Calu3 (cell line): ENCODE measurements at regions not wholly inside any gene's neighbourhood (a gene's known extent, or its start where the extent isn't known, plus 50 kb on each side); places are given as distances from the start of the nearest gene placed in this dataset.

ENCODE experiments used
- BruUV-seq: library from RNA; stranded (reverse); fragments of 400-500 nt; replicated peaks from 2 replicates; lab custom pipeline; 2021; lab: Mats Ljungman, UMichigan
- CTCF ChIA-PET: fragments of 300-600 bp; sonication (Branson Sonifier 250); formaldehyde crosslinking; loops from one replicate; lab custom pipeline; 2022; ENCODE audit warnings: antibody characterized with exemption; lab: Charles Lee
- DNase-seq: peaks from one replicate; pipeline ENCODE4 v3.0.0; 2022
- H3K27ac Mint-ChIP-seq: one replicate; pipeline ENCODE4 v1.8.0; 2022; ENCODE audit warnings: mixed read lengths; ENCODE audit not compliant: unreplicated experiment
- H3K27me3 Mint-ChIP-seq: one replicate; pipeline ENCODE4 v1.8.0; 2022; ENCODE audit warnings: mixed read lengths; ENCODE audit not compliant: unreplicated experiment
- H3K36me3 Mint-ChIP-seq: one replicate; pipeline ENCODE4 v1.8.0; 2022; ENCODE audit warnings: mild to moderate bottlenecking, moderate library complexity, mixed read lengths; ENCODE audit not compliant: insufficient read depth, unreplicated experiment
- H3K4me1 Mint-ChIP-seq: one replicate; pipeline ENCODE4 v1.8.0; 2022; ENCODE audit warnings: mild to moderate bottlenecking, low read depth, mixed read lengths; ENCODE audit not compliant: unreplicated experiment
- H3K4me3 Mint-ChIP-seq: one replicate; pipeline ENCODE4 v1.8.0; 2022; ENCODE audit warnings: mild to moderate bottlenecking, low read depth, moderate library complexity, mixed read lengths; ENCODE audit not compliant: unreplicated experiment
- H3K9me3 Mint-ChIP-seq: one replicate; pipeline ENCODE4 v1.8.0; 2022; ENCODE audit warnings: low read depth, mixed read lengths; ENCODE audit not compliant: unreplicated experiment
- intact Hi-C: fragments of 100-400 bp; cut with micrococcal nuclease; formaldehyde crosslinking; loops from one replicate; pipeline ENCODE4 v1.10.0; 2022; ENCODE audit not compliant: unreplicated experiment
- TF ChIP-seq, protein P1 (sequence below): fragments of 200-600 bp; IDR thresholded peaks from one replicate; pipeline ENCODE4 v1.8.0; 2022; ENCODE audit warnings: antibody characterized with exemption; ENCODE audit not compliant: unreplicated experiment

DNA sequence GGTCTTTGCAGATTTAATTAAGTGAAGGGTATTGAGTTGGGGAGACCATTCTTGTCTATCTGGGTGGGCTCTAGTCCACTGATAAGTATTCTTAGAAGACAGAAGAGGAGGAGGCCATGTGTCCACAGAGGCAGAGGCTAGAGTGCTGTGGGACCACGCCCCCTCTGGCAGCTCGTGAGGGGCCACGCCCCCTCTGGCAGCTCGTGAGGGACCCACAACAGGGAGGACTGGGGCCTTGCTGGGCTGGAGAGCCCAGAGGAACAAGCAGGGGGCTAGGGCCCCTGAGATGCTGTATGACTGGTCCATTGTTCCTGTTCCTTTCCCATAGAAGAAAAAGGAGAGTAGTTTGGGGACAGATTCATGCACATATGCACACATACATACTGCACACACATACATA, 106.8 kb downstream of the METRNL start:
- peaks cover 4% of the 10 kb centered on the region for H3K36me3 Mint-ChIP-seq
- H3K27me3 Mint-ChIP-seq, result peaks cover 58% of the 10 kb centered on the region
- intact Hi-C loops, result no loop called here
- no TSS peak for BruUV-seq
- CTCF ChIA-PET, result no interaction called here
- peaks cover 10% of the 10 kb centered on the region for H3K9me3 Mint-ChIP-seq
- no peak overlapping the region for H3K4me3 Mint-ChIP-seq
- TF ChIP-seq, protein P1, sequence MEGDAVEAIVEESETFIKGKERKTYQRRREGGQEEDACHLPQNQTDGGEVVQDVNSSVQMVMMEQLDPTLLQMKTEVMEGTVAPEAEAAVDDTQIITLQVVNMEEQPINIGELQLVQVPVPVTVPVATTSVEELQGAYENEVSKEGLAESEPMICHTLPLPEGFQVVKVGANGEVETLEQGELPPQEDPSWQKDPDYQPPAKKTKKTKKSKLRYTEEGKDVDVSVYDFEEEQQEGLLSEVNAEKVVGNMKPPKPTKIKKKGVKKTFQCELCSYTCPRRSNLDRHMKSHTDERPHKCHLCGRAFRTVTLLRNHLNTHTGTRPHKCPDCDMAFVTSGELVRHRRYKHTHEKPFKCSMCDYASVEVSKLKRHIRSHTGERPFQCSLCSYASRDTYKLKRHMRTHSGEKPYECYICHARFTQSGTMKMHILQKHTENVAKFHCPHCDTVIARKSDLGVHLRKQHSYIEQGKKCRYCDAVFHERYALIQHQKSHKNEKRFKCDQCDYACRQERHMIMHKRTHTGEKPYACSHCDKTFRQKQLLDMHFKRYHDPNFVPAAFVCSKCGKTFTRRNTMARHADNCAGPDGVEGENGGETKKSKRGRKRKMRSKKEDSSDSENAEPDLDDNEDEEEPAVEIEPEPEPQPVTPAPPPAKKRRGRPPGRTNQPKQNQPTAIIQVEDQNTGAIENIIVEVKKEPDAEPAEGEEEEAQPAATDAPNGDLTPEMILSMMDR, result no peak
- no peak overlapping the region for H3K27ac Mint-ChIP-seq
- no peaks in the 10 kb centered on the region for H3K4me1 Mint-ChIP-seq
- DNase-seq, result no peak

DNA sequence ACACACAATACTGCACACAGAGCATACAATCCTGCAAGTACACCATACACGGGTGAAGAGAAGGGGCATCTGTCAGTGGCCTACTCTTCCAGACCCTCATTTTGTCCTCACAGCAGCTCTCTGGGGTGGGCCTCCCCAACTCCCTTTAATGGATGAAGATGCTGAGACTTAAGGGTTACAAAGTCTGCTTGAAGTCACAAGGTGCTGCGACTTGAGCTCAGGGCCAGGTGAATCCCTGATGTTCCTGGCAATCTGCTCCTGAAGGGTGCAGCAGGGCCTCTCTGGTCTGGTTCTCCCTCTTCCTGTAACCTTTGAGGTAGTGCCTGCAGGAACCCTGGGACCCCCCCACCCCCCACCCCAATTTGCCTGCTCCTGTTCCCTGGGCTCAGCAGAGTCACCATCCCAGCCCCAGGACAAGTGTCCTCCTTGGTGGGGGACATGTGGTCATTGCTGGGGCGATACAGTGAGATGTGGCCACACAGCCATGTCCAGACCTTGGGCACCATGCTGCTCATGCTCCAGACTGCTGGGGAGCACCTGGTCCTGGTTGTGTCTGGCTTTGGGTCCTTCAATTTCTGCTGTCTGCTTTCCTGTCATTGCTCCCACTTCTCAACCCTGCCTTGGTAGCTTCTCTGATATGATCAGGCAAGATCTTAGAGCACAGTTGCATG, 107.5 kb downstream of the METRNL start:
- Mint-ChIP-seq H3K36me3 (peaks cover 4% of the 10 kb centered on the region), H3K4me1 (no peaks in the 10 kb centered on the region), H3K4me3 (no peak overlapping the region), H3K27ac (no peak overlapping the region), H3K27me3 (peaks cover 58% of the 10 kb centered on the region), H3K9me3 (peaks cover 10% of the 10 kb centered on the region)
- CTCF ChIA-PET, result no interaction called here
- TF ChIP-seq, protein P1, result no peak
- DNase-seq, result no peak
- no TSS peak for BruUV-seq
- intact Hi-C loops, result no loop called here

DNA sequence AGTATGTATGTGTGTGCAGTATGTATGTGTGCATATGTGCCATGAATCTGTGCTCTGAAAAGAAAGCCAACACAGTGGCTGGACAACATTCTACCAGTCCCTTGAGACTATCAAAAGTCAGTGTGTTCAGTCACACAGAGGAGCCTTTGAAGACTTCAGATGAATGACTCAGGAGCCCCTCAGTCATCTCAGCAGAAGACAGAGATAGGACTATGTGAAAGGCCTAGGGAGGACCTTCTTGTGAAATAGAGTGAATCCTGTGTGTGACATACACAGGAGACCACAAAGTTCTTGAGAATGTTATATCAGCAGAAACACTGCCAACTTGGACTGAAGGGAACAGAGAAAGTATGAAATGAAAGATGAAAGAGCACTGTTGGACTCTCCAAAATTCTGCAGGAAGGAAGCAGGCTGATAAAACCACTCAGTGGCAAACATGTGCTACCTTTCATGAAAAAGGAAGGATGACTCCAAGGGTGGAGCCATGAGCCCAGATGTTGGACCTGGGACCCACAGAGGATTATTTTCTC, 108.4 kb downstream of the METRNL start:
- Mint-ChIP-seq H3K27ac (no peak overlapping the region), H3K9me3 (peaks cover 10% of the 10 kb centered on the region), H3K4me3 (no peak overlapping the region), H3K27me3 (peaks cover 58% of the 10 kb centered on the region), H3K36me3 (peaks cover 4% of the 10 kb centered on the region), H3K4me1 (no peaks in the 10 kb centered on the region)
- CTCF ChIA-PET, result interaction anchor here (0.7 kb wide), 1 partner anchor 277 kb away, joined by 3 read pairs; no protein-coding TSS in a partner anchor
- intact Hi-C loops, result no loop called here
- DNase-seq, result no peak
- TF ChIP-seq, protein P1, result no peak
- no TSS peak for BruUV-seq

DNA sequence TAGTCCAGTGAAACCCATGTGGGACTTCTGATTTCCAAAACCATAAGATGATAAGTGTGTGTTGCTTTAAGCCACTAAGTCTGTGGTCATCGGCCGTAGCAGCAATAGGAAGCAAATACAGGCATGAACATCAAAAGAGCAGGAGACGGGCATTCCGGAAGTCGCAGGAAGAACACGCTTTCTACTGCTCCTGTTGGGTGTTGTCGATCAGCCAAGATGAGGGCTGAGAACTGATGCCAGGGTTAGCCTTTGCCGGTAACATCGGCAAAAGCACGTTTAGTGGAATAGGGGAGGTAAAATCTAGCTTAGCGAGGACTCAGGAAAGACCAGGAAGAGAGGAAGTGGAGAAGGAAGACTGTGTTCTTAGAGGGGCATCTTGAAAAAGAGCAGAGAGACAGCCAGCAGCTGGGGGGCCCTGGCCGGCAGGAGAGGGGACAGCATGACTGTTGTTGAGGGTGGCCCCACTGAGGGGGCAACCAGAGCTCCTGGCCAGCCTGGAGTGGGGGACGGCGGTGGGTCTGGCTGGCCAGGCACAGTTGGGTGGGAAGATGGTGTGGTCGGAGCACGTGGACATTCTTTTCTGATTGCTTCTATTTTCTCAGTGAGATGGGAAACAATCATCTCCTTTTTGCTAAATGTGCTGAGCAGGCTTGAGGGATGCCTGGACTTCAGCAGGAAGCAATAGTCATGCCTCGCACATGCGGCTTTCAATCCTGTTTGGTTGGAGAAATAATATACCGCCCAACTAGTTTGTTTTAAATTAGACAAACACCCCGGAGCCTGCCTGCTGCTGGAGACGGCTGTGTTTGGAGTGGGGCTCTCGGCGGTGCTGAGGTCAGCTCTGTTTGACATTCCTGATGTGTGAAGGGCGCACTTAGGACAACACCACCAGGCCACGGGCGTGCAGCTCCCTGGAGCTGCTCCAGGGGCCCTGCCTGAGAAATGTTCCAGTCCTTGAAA, 109.9 kb downstream of the METRNL start:
- no peaks in the 10 kb centered on the region for H3K4me1 Mint-ChIP-seq

More for the DNA sequence above, 109.9 kb downstream of the METRNL start:
- BruUV-seq, result no TSS peak
- Mint-ChIP-seq H3K36me3 (no peaks in the 10 kb centered on the region), H3K9me3 (peaks cover 10% of the 10 kb centered on the region), H3K27me3 (peaks cover 58% of the 10 kb centered on the region), H3K4me3 (no peak overlapping the region), H3K27ac (no peak overlapping the region)
- TF ChIP-seq, protein P1, result no peak
- CTCF ChIA-PET, result no interaction called here
- no peak for DNase-seq
- intact Hi-C loops, result no loop called here
